Hematopoietic multipotent progenitor cell (in vitro differentiated cells): ENCODE measurements at regions not wholly inside any gene's neighbourhood (a gene's known extent, or its start where the extent isn't known, plus 50 kb on each side); places are given as distances from the start of the nearest gene placed in this dataset.
A peak's percentile ranks its signal among the peaks of the same experiment; 100 is the strongest.

Experiments
- DNase-seq, 3 donors: peaks; one replicate each; pipeline ENCODE4 v3.0.0-alpha.2; 2011 to 2015; ENCODE audit warnings: low read depth in 2 of 3, low spot score in 2 of 3

DNA sequence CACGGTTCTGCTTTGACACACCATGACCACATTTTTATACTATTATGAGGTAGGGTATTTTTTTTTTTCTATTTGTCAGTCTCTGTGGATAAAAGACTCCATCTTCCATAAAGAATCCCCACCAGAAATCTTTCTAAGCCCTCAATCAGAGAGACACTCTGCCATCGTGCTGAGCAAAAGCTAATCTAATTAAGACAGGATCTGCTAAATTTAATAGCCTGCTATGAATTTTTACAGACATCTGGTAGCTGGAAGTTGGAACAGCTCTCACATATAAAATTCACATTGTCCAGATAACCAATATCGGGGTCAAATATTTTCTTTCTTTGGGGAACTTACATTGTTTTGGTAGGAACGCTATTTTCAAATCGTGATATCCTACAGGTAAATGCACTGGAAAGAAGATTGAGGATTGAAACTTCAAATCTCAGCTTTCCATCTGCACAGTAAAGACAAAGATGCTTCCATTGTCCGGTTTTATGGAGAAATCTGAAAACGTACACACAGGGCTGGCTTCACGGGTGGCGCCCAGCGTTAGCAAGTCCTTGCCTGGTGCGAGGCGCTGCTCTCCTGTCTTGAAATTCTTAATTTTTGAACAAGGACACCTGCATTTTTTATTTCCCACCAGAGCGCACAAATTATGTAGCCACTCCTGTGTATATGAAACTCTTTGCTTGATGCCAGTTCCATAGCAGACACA, 573.8 kb upstream of the NOX3 start:
- no peak for DNase-seq

DNA sequence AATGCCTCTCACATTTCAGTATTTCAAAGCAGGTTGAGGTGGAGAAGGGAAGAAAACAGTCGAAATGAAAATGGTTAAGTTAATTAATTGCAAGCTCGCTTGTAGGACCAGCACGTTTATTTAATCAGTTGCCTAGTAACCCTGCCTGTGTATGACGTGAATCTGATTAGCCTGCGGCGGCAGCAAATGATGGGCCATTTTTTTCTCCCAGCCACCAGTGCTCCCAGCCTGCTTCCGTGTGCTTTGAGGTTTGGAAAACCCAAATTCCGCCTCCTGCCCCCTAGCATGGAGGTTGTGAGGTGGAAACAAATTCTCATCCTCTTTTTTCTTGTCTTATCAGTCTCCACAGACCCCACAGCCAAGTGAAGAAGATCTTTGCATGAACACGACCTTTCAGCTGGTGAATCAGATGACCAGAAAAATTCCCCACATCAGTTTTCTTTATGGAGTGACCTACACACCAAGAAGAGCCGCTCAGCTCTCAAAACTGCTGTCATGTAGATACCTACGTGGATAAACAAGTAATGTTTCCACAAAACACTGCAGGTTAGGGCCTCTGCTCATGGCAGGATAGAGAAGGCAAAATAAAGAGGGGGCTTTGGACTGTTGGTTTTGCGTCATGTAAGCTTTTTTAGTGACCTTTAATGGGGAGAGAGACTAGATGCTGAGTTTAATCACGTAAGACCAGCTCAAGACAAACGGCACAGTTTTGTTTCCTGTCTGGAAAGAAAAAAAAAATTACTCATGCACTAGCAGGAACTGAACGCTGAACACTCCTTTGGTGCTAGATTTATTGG, 572.9 kb upstream of the NOX3 start:
- peak in 2 of 3 donors; percentile 54 to 80 for DNase-seq

DNA sequence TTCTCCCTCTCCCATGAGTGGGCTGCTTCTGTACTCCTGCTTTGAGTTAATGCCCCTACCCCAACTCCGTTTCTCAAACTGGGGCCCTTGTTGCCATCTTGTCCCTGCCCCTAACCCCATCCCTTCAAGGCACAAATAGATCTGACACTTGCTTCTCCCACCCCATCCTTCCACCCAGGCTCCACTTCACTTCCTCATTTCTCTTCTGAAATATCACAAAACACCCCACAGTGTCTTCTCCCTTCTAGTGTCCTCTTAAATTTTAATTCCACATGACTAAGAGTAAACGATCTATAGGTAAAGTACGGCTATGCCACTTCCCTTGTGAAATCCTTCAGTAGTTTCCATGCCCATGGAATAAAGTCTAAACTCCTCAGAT, 571.6 kb upstream of the NOX3 start:
- DNase-seq: peak in 1 of 3 donors; percentile 31

DNA sequence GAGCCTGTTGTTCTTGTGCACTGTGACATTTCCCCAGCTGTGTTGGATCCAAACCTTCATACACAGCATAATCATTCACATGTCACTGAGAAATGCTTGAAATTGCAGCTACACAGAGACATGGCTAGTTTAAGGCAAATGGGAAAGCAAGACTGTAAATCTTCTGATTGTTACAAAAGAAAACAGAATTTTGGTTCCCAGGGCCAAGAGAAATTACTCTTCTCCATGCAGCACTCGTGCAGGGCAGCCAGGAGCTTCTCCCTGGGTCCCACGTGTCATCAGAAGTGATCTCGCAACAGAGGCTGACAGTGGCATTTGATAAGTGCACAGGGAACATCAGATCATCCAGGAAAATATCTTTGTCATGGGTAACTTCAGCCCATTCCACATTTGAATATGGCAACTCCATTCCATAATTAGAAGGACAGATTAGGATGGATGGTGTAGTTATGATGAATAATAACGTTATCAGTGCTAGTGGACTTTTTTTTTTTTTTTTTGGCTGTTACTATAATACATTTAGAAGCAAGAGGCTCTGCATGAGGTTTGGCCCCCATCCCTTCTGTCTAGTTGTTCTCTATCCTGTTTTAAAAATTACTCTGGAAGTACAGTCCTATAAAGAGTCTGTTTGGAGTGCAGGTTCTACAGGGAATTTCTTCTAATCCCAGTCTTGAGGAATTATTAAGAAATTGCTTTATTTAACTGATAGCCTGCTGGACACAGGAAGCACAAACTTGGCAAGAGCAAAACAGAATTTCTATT, 571.0 kb upstream of the NOX3 start:
- no peak for DNase-seq

DNA sequence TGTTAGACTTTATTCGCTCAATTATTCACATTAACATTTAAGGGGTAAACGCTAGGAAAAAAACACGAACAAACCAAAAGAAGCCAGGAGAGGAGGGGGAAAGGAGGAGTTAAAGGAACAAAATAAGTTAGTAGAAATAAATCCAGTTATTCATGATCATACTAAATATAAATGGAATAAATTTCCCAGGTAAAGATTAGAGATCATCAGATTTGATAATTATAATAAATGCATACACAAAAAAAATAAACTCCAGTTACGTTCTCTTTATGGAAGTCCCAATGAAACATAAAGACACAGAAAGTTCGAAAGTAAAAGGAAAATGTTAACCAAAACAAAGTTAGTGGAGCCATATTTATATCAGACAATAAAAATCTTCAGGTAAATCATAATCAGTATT, 568.7 kb upstream of the NOX3 start:
- DNase-seq: no peak

DNA sequence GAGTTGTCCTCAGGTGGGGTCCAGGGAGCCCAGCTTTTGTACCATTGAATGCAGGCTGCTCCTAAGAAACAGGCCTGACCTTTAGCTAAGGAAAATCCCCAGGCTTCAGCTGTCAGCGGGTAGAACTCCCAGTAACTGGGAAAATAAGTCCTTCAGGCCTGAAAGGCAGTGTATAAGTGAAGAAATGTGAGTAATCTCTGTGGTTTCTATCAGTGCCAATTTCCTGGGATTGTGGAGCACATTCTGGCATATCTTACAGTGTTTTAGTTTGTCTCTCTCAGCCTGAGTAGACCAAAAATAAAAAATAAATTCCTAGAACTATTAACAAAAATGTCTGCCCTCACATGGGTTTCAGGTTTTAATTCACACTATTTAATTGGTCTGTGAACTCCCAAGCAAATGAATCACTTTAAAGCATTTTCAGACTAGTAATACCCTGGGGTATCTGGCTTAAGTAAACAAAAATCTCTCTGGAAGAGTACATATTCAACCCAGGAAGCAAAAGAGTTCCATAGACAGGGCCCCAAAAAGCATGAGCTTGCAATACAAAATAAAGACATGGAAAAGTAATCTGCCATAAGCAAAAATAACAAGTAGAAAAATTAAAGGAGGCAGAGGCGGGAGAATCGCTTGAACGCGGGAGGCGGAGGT, 566.2 kb upstream of the NOX3 start:
- no peak for DNase-seq

DNA sequence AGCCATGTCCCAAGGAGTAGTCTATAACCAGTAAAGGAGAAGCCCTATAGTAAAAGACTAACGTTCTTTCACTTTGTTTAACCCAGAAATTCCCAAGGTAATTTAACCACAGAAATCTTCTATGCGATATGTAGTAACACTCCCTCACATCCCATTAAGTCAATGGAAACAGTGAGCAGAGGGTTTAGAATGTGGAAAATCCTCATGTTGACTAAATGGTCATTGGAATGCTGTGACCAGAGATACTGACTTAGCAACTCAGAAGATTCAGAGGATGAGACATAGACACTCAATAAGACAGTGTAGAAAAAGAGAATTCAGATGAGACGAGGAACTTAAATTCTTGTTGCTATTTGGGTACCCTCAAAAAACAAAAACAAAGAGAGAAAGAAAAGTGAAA, 562.2 kb upstream of the NOX3 start:
- DNase-seq: no peak

DNA sequence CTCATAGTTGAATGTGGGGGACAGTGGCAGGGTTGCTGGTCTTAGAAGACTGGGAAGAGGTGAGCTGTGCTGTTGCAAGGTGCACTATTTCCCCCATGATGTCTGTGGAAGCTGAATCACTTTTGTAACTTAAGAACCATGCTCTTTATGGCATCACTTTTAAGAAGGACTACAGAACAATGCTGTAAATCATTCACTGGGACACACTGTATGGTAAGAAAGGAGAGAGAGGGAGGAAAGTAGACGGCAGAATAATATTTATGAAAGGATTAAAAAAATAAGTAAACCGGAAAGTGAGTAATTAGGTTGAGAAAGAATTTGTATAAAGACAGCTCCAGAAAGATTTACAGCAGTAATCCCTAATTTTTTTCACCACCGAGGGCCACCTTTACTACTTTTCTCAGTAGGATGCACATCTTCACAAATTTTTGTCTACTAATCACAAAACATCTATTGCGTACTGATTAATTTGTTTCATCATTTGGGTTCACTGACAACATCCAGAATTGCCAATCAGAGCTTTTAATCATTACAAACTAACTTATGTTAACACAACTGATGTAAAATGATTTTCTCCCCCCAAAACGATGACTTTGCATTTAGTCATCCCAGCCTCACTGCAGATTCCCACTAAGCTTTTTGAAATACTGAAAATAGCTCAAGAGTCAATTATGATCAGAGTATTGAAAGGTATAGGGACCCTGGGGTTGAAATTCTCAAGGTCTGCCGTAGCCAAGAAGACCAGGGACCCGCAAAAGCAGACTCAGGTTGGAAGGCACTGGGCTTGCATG, 560.7 kb upstream of the NOX3 start:
- no peak for DNase-seq

DNA sequence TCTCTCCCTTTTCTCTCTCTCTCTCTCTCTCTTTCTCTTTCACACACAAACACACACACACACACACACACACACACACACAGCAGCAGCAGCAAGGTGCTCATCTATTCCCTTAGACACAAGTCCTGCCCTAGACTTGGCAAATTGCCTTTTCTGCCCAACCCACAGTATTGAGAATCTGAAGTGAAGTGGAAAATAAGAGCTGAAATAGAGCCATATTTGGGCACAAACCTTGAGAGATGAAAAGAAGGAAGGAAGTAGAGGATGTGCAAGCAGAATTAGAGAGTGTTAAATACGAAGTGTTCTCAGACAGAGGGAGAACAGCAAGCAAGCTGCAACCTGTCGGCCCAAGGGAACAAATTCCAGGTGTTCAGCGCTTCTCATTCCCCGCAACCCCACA, 557.5 kb upstream of the NOX3 start:
- DNase-seq: peak in 2 of 3 donors; percentile 66 to 95

DNA sequence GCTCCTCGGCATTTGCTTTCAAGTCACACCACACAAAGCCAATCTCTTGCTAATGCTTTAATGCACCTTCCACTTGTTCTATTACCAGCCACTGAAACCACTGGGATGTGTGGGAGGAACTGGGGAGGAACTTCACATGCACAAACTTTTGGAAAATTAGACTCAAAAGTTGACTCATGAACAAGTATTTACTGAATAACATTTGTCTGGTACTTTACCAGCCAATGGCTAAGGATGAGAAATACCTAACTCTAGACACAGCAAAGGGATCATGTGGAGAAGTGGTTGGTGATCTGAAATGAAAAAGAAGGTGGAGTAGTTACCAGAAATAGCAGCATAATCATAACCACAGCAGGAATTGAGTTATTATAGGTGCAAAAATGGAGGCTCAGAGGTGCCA, 554.0 kb upstream of the NOX3 start:
- DNase-seq: no peak

DNA sequence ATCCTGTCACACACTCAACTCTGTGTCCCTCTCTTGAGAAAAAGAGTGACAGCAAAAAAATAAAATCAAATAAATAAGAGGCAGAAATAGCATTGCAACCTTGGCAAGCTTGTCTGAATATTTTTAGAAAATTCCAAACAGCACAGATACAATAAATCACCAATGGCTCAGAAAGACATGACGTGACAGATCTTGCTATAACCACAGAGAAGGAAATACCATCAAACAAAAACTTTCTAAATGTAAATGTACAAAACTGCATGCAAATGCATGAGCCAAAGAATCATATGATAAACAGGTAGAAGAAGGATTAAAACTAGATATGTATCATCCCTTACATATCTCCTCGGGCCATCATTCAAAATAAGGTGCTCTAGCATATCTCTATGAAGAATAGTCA, 549.2 kb upstream of the NOX3 start:
- peak in 1 of 3 donors; percentile 36 for DNase-seq

DNA sequence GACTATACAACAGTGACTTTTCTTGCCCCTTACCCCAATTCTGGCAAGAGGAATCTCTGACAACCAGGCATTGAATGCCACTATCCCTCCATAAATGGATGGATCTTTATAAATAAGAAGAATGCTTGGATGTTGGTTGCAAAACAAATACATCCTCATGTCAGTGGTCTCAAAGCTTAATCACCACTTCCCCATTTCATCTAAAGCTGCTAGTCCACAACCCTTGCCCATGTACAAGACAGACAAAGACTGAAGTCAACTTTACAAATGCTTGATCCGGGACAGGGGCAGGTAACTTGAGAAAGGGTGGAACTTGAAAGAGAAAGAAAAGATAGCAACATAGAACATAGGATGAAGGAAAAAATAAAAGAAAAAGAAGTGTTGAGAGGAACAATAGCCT, 540.5 kb upstream of the NOX3 start:
- peak in 1 of 3 donors; percentile 39 for DNase-seq

DNA sequence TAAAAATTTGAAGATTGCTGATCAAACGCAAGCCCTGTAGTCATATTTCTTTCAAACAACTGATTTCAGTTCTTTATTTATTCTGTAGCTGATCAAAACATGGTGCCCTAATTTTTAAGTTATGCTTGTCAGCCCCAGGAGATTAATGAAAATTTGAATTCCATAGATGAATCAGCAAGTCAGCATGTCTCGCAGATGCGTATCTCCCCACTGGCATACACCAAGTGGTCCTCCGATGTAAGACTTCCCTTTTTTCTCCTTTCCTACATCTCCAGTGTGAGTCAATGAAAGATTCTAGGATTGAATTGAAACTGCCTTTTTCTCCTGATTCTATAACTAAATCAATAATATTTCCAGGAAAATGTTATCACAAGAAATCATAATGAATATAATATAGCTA, 539.6 kb upstream of the NOX3 start:
- peak in 2 of 3 donors; percentile 30 to 64 for DNase-seq

DNA sequence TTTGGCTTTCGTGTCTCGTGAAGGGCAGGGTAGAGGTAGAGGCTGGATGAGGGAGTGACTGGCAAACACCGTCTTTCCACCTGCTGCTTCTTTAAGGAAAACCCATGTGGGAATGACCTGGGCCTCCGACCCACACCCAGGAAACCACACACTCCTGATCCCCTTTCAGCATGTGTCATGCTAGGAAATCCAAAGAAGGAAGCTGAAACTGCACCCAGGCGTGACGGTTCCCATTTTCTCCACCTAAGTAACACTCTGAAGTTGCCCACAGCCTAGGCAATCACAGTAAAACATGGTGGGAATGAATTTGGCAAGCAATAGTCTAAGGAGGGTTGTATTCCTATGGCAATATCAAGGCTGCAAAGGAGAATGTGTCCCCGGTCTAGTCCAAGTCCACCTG, 538.4 kb upstream of the NOX3 start:
- no peak for DNase-seq

DNA sequence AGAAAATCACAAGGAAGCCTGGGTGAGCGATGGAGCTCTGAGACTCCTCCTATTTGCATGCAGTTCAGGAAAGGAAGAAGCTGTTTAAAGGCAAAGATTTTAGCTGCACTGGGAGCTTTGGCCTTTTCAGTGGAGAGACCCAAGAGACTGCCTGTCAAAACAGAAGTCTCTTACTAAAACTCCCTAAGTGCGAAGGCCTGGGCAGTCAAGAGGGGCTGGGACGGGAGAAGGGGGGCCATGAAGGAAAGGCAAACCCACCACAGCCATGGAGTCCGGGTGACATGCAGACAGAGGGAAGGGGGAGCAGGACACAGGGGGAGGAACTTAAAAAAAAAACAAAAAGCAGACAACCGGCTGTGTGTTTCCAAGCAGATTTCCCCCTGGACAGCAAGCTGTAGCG, 537.6 kb upstream of the NOX3 start:
- DNase-seq: no peak

DNA sequence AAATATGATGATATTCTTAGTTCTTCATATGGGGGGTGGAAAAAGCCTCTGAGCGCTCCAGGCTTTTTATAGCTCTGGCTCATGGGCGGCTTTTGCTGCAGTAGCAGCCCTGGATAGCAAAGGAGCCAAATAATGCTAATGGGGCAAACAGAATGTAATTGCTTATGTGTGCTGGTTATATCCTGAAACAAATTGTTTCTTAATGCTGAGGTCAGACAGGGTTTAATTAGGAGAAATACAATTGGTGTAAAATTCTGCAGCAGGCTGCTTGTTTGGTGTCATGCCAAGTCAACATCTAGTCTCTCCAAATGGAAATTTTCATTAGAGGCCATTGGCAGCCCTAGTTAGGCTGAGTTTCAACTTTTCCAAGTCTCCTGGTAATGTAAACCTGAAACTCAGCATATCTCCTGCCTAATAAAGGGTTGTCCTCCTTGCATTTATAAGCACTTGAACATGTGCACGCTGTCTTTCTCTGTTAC, 530.1 kb upstream of the NOX3 start:
- DNase-seq: no peak

DNA sequence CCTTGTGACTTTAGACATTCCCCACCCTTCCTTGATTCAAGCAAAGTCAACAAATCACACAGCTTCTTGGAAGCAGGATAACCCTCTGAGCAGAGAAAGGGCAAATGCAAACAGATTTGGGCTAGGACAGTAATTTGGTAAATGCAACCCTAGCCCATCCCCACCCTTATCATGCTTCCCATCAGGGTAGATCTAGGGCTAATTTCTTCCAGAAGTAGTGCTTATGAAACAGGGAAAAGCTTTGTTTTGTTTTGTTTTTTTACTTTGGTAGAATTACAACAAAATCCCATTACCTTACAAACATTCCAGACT, 525.1 kb upstream of the NOX3 start:
- no peak for DNase-seq

DNA sequence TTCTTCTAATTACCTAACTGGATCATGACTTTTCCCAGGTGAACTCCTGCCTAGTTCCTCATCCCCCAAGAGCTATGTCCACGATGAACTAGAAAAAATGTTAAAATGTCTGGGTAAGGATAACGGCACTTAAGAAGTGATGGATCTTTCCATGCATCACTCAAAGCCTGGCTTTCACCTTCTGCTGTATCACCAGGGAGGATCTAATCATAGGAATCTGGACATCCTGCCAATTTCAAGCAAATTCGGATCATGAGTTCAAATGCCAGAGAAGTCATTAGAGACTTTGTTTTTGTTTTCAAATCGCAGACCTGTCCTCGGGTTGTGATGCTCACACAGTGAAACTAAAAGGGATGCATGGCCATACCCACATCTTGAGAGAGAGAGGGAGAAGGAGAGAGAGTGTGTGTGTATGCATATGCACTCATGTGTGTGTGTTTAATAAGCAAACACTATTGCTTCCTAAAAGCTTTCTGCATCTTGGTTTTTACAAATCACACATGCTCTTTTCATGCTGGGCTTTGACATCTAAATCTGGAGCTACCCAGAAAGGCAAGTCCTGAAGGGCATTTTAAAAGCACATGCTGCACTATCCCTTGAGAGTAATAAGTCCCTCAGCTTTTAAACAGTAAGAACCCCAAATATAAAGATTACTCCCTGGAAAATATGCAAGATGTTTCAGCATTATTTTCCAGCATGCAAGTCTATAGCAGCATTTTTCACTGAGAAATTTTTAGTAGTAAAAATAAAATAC, 524.6 kb upstream of the NOX3 start:
- no peak for DNase-seq

DNA sequence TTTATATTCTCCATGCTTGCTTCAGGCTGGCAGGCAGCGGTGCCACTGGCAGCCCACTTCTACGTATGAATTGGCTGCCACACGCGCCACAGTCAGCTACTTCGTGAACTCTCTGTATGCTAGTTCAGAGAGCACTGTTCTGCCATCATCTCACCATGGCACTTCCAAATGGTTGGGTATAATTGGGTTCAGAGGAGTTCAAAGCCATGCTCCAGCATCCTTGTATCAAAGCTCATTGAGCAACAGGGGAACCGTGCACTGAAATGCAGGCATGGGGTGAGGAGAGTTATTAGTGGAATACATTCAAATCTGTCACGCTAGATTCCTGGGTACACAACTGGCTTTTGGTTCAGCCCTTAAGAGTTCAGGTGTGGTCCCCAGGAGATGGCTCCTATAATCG, 519.9 kb upstream of the NOX3 start:
- no peak for DNase-seq
